AG10803 (cell line): ENCODE measurements at regions not wholly inside any gene's neighbourhood (a gene's known extent, or its start where the extent isn't known, plus 50 kb on each side); places are given as distances from the start of the nearest gene placed in this dataset.
"Not testable (repeated sequence)": the region's sequence is repeated elsewhere in the genome, so short reads cannot be mapped to it uniquely, and the experiment has no call there.

Source experiments
- DNase-seq: peaks from one replicate; pipeline ENCODE4 v3.0.0; 2010; ENCODE audit warnings: low read depth
- H3K4me3 ChIP-seq: 2 replicates; pipeline ENCODE4 v1.5.1; 2011; ENCODE audit warnings: mild to moderate bottlenecking, low read length, control low read depth
- CTCF ChIP-seq: conservative IDR thresholded peaks from 2 replicates; pipeline ENCODE4 v1.5.1; 2011; ENCODE audit warnings: mild to moderate bottlenecking, low read length, control low read depth, inconsistent platforms

GRCh38 chr10:118444069-118444468, 101.9 kb upstream of the FAM204A start:
- TF ChIP-seq CTCF = no peak
- H3K4me3 ChIP-seq = no peak overlapping the region
- no peak for DNase-seq

- DNase-seq = no peak
- no peak overlapping the region for H3K4me3 ChIP-seq
- no peak for TF ChIP-seq CTCF
Observed at GRCh38 chr10:118442032-118442431, 99.9 kb upstream of the FAM204A start.

- TF ChIP-seq CTCF = no peak
- no peak for DNase-seq
- H3K4me3 ChIP-seq = no peak overlapping the region
Observed at GRCh38 chr10:118439824-118440223, 97.7 kb upstream of the FAM204A start.

GRCh38 chr10:118436742-118437141, 94.6 kb upstream of the FAM204A start:
- H3K4me3 ChIP-seq = no peak overlapping the region
- no peak for TF ChIP-seq CTCF
- no peak for DNase-seq

GRCh38 chr10:118430190-118430589, 88.1 kb upstream of the FAM204A start:
- no peak for TF ChIP-seq CTCF
- DNase-seq = no peak
- no peak overlapping the region for H3K4me3 ChIP-seq

- TF ChIP-seq CTCF = peak; percentile 91
- H3K4me3 ChIP-seq = no peak overlapping the region
- DNase-seq = peak; percentile 91
Observed at GRCh38 chr10:118423800-118424442, 81.8 kb upstream of the FAM204A start.

- no peak for DNase-seq
- TF ChIP-seq CTCF = no peak
Observed at GRCh38 chr10:118422241-118422640, 80.1 kb upstream of the FAM204A start.

GRCh38 chr10:118420049-118420448, 77.9 kb upstream of the FAM204A start:
- not testable (repeated sequence) for H3K4me3 ChIP-seq, DNase-seq

More at GRCh38 chr10:118422241-118422640, 80.1 kb upstream of the FAM204A start:
- H3K4me3 ChIP-seq = no peak overlapping the region
